Heart left ventricle (tissue), 16 donors: ENCODE measurements at regions not wholly inside any gene's neighbourhood (a gene's known extent, or its start where the extent isn't known, plus 50 kb on each side); places are given as distances from the start of the nearest gene placed in this dataset.

Experiments
- ATAC-seq, 4 donors: fragments of 200-7000 bp; cut with Tn5 transposase; one replicate each; pipeline ENCODE4 v1.9.1; 2020 to 2022; ENCODE audit warnings: moderate library complexity in 4 of 4, mild to moderate bottlenecking in 3 of 4, moderate number of reproducible peaks in 1 of 4
- DNase-seq, 5 donors: peaks; one replicate each; pipeline ENCODE4 v3.0.0-alpha.2; 2020
- H3K27ac ChIP-seq, 12 donors: fragments of 200-600 bp; sonication (generic) in 4 of 12; one replicate each; pipeline versions ENCODE4 v1.5.0 to v1.8.0; 2016 to 2022; ENCODE audit warnings: mild to moderate bottlenecking in 2 of 12
- H3K27me3 ChIP-seq, 9 donors: fragments of 200-600 bp; sonication (generic) in 2 of 9; one replicate each; pipeline versions ENCODE4 v1.5.1 to v1.8.0; 2016 to 2022; ENCODE audit warnings: mild to moderate bottlenecking in 3 of 9
- H3K36me3 ChIP-seq, 9 donors: fragments of 200-600 bp; sonication (generic) in 2 of 9; one replicate each; pipeline versions ENCODE4 v1.5.0 to v1.8.0; 2018 to 2022; ENCODE audit warnings: mild to moderate bottlenecking in 2 of 9
- H3K4me1 ChIP-seq, 12 donors: fragments of 200-600 bp; sonication (generic) in 4 of 12; one replicate each; pipeline versions ENCODE4 v1.5.0 to v1.8.0; 2016 to 2022; ENCODE audit warnings: mild to moderate bottlenecking in 3 of 12
- H3K4me3 ChIP-seq, 12 donors: fragments of 200-600 bp; sonication (generic) in 4 of 12; one replicate each; pipeline versions ENCODE4 v1.5.0 to v1.8.0; 2017 to 2022; ENCODE audit warnings: mild to moderate bottlenecking in 9 of 12, moderate library complexity in 4 of 12
- H3K9me3 ChIP-seq, 12 donors: fragments of 200-600 bp; sonication (generic) in 4 of 12; one replicate each; pipeline versions ENCODE4 v1.5.0 to v1.8.0; 2016 to 2022; ENCODE audit warnings: mild to moderate bottlenecking in 1 of 12
- POLR2A ChIP-seq, 2 donors: fragments of 450-650 bp; IDR thresholded peaks; one replicate each; pipeline ENCODE4 v1.6.1; 2017; ENCODE audit warnings: antibody characterized with exemption in 2 of 2, mild to moderate bottlenecking in 2 of 2, moderate library complexity in 2 of 2
- WGBS, 4 donors: extraction: QIAGEN DNeasy Blood & Tissue Kit in 2 of 4; methylation state at CpG; one replicate each; pipeline versions ENCODE4 v1.1.5 to v1.1.7; 2013 to 2018; 5-methylcytosine and 5-hydroxymethylcytosine counted together
- intact Hi-C, 10 donors: fragments of 100-400 bp; cut with DNase I; formaldehyde crosslinking; loops; one replicate each; pipeline versions ENCODE4 v1.11.1 to v1.14.2; 2022
- TF ChIP-seq, protein P1 (sequence below), 12 donors: fragments of 200-600 bp; sonication (generic) in 4 of 12; IDR thresholded peaks; one replicate each; pipeline versions ENCODE4 v1.5.0 to v1.8.0; 2018 to 2022; ENCODE audit warnings: antibody characterized with exemption in 12 of 12, mild to moderate bottlenecking in 5 of 12
- donor health status: ischemic (EF 13 %, LVEDD 7.1; RV severe dilation, severe dysfunction).
- donor health status: healthy with polysubstance abuse.
- donor health status: DM: no; HTN: yes; CAD: no.
- donor health status: DM: no; HTN: no; CAD: no.
- donor health status: ischemic (EF 25% LVEDD 6.9; RV normal size, moderate dysfunction).
- donor health status: ischemic (EF 25% LVEDD 5.7; RV mildly dilated, moderate dysfunction).
- donor health status: healthy.
- donor health status: DM: yes; HTN: yes; CAD: no.
- donor health status: ischemic (EF 35%, LVEDD 5.7; RV mildly dilated, moderate dysfunction).
- donor health status: nonischemic (EF 11% LVEDD 7.7; RV severe dilation, severe dysfunction).
- donor health status: DM: yes; HTN: yes; CAD: no.
- donor health status: PGD.
- donor health status: ischemic (EF 29% LVEDD 5.4; RV normal size, mild dysfunction).
- donor health status: nonischemic (EF 23%, LVEDD 6.1; RV moderate dilation, normal function).

DNA sequence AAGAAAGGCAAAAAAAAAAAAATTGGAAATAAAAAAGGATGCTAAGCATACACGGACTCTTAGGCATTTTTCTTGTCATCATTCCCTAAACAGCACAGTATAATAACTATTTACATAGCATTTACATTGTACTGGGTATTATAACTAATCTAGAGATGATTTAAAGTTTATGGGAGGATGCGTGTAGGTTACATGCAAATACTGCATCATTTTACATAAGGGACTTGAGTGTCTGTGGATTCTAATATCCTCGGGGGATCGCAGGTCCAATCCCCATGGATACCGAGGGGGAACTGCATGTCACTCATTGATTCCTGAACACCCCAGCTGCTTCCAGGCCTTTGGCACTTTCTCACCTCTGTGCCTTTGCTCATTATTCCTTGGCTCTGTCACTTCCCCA is 57.8 kb upstream of the SIPA1L2 start:
- intact Hi-C loops = no loop called here
- DNase-seq (no peak), ATAC-seq (no peak)
- no peak for TF ChIP-seq POLR2A (IDR thresholded peaks at IDR 0.05)
- TF ChIP-seq, protein P1, sequence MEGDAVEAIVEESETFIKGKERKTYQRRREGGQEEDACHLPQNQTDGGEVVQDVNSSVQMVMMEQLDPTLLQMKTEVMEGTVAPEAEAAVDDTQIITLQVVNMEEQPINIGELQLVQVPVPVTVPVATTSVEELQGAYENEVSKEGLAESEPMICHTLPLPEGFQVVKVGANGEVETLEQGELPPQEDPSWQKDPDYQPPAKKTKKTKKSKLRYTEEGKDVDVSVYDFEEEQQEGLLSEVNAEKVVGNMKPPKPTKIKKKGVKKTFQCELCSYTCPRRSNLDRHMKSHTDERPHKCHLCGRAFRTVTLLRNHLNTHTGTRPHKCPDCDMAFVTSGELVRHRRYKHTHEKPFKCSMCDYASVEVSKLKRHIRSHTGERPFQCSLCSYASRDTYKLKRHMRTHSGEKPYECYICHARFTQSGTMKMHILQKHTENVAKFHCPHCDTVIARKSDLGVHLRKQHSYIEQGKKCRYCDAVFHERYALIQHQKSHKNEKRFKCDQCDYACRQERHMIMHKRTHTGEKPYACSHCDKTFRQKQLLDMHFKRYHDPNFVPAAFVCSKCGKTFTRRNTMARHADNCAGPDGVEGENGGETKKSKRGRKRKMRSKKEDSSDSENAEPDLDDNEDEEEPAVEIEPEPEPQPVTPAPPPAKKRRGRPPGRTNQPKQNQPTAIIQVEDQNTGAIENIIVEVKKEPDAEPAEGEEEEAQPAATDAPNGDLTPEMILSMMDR (IDR thresholded peaks at IDR 0.05) = no peak
- no peak overlapping the region for H3K27ac ChIP-seq
- H3K4me3 ChIP-seq = no peak overlapping the region
- H3K36me3 ChIP-seq = no peaks in the 10 kb centered on the region
- peaks cover 0 to 12% (median 0%) of the 10 kb centered on the region in 12 donors for H3K4me1 ChIP-seq
- WGBS, 4 donors = 93 to 94% (median 94%) methylated on average over 5 of the region's 5 CpGs
- H3K27me3 ChIP-seq = peaks cover 0 to 4% (median 0%) of the 10 kb centered on the region in 9 donors
- H3K9me3 ChIP-seq = peaks cover 0 to 4% (median 0%) of the 10 kb centered on the region in 12 donors

DNA sequence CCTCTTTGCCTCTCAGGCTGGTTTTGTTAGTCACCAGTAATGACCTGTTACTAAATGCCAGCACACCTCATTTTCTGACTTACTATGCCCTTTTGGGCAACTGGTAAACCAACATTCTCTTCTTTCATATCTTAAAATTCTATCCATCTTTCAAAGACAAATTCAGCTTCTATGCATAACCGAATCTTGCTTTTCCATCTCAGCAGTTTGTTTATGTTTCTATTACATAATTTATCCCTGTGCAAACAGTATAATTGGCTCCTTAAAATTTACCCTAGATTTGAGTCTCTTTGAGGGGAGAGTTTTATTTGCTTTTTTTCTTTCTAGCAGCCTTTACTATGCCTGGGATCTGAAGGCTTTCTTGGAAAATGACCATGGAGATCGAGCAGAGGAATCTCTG is 58.5 kb upstream of the SIPA1L2 start:
- TF ChIP-seq, protein P1 (IDR thresholded peaks at IDR 0.05) = no peak
- TF ChIP-seq POLR2A (IDR thresholded peaks at IDR 0.05) = no peak
- intact Hi-C loops = no loop called here
- WGBS, 4 donors = 93 to 96% (median 94%) methylated on average over 2 of the region's 2 CpGs

DNA sequence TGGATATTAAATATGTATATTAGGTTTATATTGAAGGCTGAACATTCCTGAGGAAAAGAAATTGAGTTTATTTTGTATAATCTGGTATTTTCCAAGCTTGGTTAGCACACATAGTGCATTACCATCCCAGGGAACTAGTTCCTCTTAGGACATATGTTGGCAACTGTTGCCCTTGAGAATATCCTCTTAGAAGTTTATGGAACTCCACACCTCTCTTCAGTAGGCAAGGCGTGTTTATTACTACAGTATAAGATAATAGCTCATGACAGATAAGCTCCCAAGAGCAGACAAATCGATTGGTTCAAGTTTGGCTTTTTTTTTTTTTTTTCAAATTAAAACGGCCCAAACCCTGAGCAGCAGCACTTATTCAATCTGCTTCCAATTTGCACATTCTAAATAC is 59.8 kb upstream of the SIPA1L2 start:
- DNase-seq (no peak), ATAC-seq (no peak)
- peak overlapping the region in 2 of 12 donors; percentile 34 to 59 for H3K27ac ChIP-seq
- H3K9me3 ChIP-seq = peaks cover 0 to 4% (median 0%) of the 10 kb centered on the region in 12 donors
- intact Hi-C loops = no loop called here
- TF ChIP-seq, protein P1 (IDR thresholded peaks at IDR 0.05) = no peak
- no peak for TF ChIP-seq POLR2A (IDR thresholded peaks at IDR 0.05)
- H3K4me3 ChIP-seq = no peak overlapping the region
- H3K27me3 ChIP-seq = peaks cover 0 to 4% (median 0%) of the 10 kb centered on the region in 9 donors
- H3K4me1 ChIP-seq = peaks cover 0 to 5% (median 0%) of the 10 kb centered on the region in 12 donors
- WGBS, 4 donors = 57 to 73% (median 67%) methylated on average over 3 of the region's 3 CpGs
- no peaks in the 10 kb centered on the region for H3K36me3 ChIP-seq

More for the DNA sequence above, 58.5 kb upstream of the SIPA1L2 start:
- Histone ChIP-seq H3K4me1 (peaks cover 0 to 12% (median 0%) of the 10 kb centered on the region in 12 donors), H3K36me3 (no peaks in the 10 kb centered on the region), H3K4me3 (no peak overlapping the region), H3K27ac (no peak overlapping the region), H3K27me3 (peaks cover 0 to 4% (median 0%) of the 10 kb centered on the region in 9 donors), H3K9me3 (peaks cover 0 to 4% (median 0%) of the 10 kb centered on the region in 12 donors)
- DNase-seq (no peak), ATAC-seq (no peak)

DNA sequence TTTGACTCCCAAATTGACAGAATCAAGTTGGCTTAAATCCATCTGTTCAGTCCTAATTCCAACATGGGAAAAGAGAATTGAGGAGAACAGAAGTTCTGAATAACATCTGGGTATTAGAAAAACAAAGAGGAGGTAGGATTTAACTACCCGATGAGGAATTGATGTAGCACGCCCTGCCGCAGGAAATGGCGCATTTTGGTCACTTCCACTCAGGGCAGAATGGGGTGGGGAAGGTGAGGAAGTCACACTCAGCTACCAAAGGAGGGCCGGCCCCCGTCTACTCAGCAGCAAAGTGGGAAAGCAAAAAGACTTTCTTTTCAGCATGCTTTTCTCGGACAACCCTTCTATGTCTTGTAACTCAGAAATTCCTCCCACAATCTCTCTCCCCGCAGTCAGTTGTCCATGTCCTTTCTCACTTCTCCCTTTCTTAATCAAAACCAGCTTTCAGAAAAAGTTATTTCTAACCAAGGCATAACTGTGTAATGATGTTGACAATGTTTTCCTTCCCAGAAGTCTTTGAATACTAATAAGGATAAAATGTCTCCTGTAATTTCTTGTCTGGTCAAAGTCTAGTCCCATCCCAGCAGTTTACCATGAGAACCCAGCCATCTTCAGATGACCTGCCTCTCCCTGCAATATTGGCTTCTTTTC is 60.5 kb upstream of the SIPA1L2 start:
- Histone ChIP-seq H3K27me3 (peaks cover 0 to 4% (median 0%) of the 10 kb centered on the region in 9 donors), H3K36me3 (no peaks in the 10 kb centered on the region), H3K9me3 (peaks cover 0 to 4% (median 0%) of the 10 kb centered on the region in 12 donors), H3K4me3 (peak overlapping the region in 4 of 12 donors; percentile 4 to 22 (median 18)), H3K4me1 (peaks cover 0 to 4% (median 0%) of the 10 kb centered on the region in 12 donors), H3K27ac (peak overlapping the region in 6 of 12 donors; percentile 18 to 64 (median 39))
- peak in 4 of 5 donors; percentile 23 to 48 (median 42) for DNase-seq
- intact Hi-C loops = no loop called here
- 48 to 69% (median 60%) methylated on average over 8 of the region's 8 CpGs for WGBS, 4 donors
- ATAC-seq = peak in 1 of 4 donors; percentile 83
- TF ChIP-seq, protein P1 (IDR thresholded peaks at IDR 0.05) = no peak
- TF ChIP-seq POLR2A (IDR thresholded peaks at IDR 0.05) = no peak
